ENCODE measurements at regions not wholly inside any gene's neighbourhood (a gene's known extent, or its start where the extent isn't known, plus 50 kb on each side); places are given as distances from the start of the nearest gene placed in this dataset.

DNA sequence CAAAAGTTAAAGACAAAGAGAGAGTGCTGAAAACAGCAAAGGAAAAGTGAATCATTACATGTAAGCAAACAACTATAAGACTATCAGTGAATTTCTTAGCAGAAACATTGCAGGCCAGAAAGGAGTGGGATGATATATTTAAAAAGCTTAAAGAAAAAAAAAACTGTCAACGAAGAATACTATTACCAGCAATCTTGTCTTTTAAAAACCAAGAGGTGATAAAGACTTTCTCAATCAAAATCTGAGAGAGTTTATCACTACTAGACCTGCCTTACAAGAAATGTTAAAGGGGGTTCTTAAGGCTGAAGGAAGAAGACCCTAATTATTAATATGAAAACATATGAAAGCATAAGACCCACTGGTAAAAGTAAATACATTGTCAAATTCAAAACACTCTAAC lies 132.5 kb upstream of the ZCCHC13 start:
- DNase-seq (ENCODE audit: low read depth), result no peak
- TF ChIP-seq, protein P1, sequence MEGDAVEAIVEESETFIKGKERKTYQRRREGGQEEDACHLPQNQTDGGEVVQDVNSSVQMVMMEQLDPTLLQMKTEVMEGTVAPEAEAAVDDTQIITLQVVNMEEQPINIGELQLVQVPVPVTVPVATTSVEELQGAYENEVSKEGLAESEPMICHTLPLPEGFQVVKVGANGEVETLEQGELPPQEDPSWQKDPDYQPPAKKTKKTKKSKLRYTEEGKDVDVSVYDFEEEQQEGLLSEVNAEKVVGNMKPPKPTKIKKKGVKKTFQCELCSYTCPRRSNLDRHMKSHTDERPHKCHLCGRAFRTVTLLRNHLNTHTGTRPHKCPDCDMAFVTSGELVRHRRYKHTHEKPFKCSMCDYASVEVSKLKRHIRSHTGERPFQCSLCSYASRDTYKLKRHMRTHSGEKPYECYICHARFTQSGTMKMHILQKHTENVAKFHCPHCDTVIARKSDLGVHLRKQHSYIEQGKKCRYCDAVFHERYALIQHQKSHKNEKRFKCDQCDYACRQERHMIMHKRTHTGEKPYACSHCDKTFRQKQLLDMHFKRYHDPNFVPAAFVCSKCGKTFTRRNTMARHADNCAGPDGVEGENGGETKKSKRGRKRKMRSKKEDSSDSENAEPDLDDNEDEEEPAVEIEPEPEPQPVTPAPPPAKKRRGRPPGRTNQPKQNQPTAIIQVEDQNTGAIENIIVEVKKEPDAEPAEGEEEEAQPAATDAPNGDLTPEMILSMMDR (conservative IDR thresholded peaks at IDR 0.05; ENCODE audit: low read depth, low read length), result no peak
- H3K4me3 ChIP-seq (ENCODE audit: low read depth, low read length), result no peak overlapping the region

DNA sequence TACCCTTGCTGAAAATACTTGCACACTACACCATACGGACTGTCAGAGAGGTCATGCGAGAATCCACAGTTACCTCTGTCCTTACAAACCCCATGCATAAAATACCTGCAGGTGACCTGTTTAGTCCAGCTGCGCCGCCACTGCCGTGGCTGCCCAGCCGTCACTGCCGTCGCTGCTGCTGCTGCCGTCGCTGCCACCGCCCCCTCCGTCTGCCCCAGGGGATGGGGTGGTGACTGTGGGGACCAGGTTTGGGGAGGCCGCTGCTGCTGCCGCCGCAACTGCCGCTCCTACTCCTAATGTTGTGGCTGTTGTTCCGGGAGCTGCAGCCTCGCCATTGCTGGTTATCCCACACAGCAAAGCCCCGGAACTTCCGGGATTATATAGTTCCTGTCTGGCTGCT lies 141.8 kb upstream of the ZCCHC13 start:
- TF ChIP-seq, protein P1 (conservative IDR thresholded peaks at IDR 0.05; ENCODE audit: low read depth, low read length), result no peak
- no peak overlapping the region for H3K4me3 ChIP-seq (ENCODE audit: low read depth, low read length)
- DNase-seq (ENCODE audit: low read depth), result no peak

DNA sequence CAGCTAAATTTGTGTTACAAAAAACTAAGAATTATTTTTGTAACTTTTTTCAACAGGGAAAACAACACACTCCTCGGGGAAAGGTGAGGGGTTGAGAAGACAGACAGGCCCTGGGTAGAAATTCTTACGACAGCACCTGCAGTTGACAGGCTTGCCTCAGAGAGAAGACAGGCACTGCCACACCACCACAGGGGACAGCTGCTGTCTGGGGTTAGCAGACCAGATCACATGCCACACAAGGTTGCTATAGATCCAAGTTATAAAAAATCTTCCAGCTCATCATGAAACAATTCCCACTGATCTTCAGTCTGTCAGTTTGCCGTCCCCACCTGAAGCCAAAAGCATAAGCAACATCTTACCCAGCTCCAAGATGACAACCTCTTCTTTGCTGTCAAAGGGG lies 143.2 kb upstream of the ZCCHC13 start:
- TF ChIP-seq, protein P1 (conservative IDR thresholded peaks at IDR 0.05; ENCODE audit: low read depth, low read length), result no peak
- DNase-seq (ENCODE audit: low read depth), result no peak
- no peak overlapping the region for H3K4me3 ChIP-seq (ENCODE audit: low read depth, low read length)

DNA sequence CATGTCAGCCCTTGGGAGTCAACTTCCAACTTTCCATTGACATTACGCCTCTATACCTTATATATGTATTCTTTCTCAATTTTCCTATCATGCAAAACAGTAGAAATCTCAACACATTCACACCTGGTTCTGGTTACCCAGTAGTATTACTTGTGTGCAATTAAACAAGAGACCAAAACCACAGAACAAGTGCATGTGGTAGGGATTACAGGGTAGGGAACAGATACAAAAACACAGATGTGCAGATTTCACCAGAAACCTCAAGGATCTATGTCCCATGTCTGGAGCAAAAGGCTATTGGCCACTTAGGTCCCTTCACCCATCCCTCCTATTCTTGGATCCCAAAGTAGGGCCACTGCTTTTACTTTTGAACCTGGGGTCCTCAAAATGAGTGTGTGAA lies 143.6 kb upstream of the ZCCHC13 start:
- DNase-seq (ENCODE audit: low read depth), result no peak
- no peak overlapping the region for H3K4me3 ChIP-seq (ENCODE audit: low read depth, low read length)
- TF ChIP-seq, protein P1 (conservative IDR thresholded peaks at IDR 0.05; ENCODE audit: low read depth, low read length), result no peak

DNA sequence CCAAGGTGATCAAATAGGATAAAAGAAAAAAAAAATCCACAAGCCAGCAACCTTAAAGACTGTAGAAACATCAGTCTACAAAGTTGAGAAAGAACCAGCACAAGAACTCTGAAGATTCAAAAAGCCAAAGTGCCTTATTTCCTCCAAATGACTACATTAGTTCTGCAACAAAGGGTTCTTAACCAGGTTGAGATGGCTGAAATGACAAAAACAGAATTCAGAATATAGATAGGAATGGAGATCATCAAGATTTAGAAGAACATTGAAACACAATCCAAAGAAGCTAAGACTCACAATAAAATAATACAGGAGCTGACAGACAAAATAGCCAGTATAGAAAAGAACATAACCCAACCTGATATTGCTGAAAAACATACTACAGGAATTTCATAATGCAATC lies 156.5 kb upstream of the ZCCHC13 start:
- TF ChIP-seq, protein P1 (conservative IDR thresholded peaks at IDR 0.05; ENCODE audit: low read depth, low read length), result no peak
- no peak for DNase-seq (ENCODE audit: low read depth)
- no peak overlapping the region for H3K4me3 ChIP-seq (ENCODE audit: low read depth, low read length)

DNA sequence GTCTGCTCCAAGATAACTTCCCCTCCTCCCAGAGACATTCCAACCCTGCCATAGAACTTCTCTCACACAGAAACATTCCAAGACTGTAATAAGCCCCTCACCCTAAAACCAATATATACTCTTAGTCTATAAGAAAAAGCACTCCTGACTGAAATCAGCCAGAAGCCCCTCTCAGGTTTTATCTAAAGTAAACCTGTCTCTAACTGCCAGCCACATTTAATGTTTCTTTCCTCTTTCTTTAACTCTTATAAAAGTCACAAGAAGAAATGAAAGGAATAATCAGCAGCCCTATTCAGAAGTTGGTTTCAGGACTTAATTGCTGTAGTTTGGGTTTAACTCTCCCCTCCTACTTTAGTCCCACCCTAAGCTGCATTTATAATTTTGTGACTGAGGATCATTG lies 165.0 kb upstream of the ZCCHC13 start:
- no peak overlapping the region for H3K4me3 ChIP-seq (ENCODE audit: low read depth, low read length)
- no peak for DNase-seq (ENCODE audit: low read depth)
- TF ChIP-seq, protein P1 (conservative IDR thresholded peaks at IDR 0.05; ENCODE audit: low read depth, low read length), result no peak

DNA sequence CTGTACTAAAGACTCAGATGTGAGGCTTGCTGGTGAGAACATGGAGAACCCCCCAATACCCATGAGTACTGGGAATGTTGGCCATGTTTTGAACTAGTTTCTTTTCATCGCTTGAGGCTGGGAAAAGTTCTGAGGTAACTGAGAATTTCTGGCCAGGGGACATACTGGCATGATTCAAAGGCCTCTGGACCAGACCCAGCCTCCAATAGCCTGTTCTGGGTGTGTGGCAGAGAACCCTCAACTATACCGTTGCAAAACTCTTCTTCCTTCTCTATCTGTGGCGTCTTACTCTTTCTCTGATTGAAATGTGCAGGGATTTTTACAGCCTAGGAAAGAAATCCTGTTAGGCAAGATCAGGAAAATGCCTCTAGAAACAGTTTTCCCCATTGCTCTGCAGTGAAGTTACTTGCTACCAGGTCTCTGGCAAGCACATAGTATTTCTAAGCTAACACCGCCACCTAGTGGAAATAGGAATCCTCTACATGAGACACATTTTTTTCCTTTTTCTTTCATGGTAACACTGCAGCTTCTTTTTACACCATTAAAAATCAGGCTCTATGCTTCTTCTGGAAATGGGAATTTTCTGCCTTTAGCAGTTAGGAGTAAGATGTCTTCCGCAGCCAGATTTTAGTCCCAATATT lies 170.7 kb upstream of the ZCCHC13 start:
- peak; percentile 6 for DNase-seq (ENCODE audit: low read depth)
- TF ChIP-seq, protein P1 (conservative IDR thresholded peaks at IDR 0.05; ENCODE audit: low read depth, low read length), result peak; percentile 59
- H3K4me3 ChIP-seq (ENCODE audit: low read depth, low read length), result no peak overlapping the region

Measured in epithelial cell of proximal tubule (primary cell).